ENCODE measurements at regions not wholly inside any gene's neighbourhood (a gene's known extent, or its start where the extent isn't known, plus 50 kb on each side); places are given as distances from the start of the nearest gene placed in this dataset.

GRCh38 chr5:67900514-67900913 is 315.0 kb upstream of the PIK3R1 start:
- no peak for DNase-seq
- Mint-ChIP-seq H3K4me1 (peaks cover 4% of the 10 kb centered on the region in 2 experiments; a peak in 2 of 4 replicates), H3K36me3 (ENCODE audit: insufficient read depth in 1 of 3, low read depth in 3 of 3) (peaks cover 3 to 7% (median 4%) of the 10 kb centered on the region in 3 experiments; a peak in 4 of 7 replicates), H3K4me3 (no peak overlapping the region), H3K27ac (no peak overlapping the region), H3K9me3 (peaks cover 6 to 9% of the 10 kb centered on the region in 2 experiments), H3K27me3 (ENCODE audit: low read depth) (no peaks in the 10 kb centered on the region; the same call in 1 of the 2 replicates)
- Histone ChIP-seq H3K27ac (ENCODE audit: insufficient read length, low read depth, low read length) (no peak overlapping the region), H3K27me3 (ENCODE audit: insufficient read depth, low read length) (no peaks in the 10 kb centered on the region), H3K9me3 (ENCODE audit: control insufficient read depth, low read depth, low read length) (no peaks in the 10 kb centered on the region), H3K56ac (ENCODE audit: insufficient read length, low read depth, low read length) (no peak overlapping the region), H2BK5ac (ENCODE audit: insufficient read length, low read length) (no peak overlapping the region), H3T11ph (ENCODE audit: low read length) (no peak overlapping the region), H2BK15ac (ENCODE audit: low read depth, low read length) (no peak overlapping the region), H2AFZ (ENCODE audit: low read length) (no peak overlapping the region), H3K4me2 (ENCODE audit: insufficient read depth, insufficient read length, low read length) (no peak overlapping the region), H3K9ac (ENCODE audit: extremely low read depth, insufficient read length, low read length) (no peak overlapping the region), H2BK12ac (ENCODE audit: insufficient read length, low read depth, low read length) (no peak overlapping the region), H2BK20ac (ENCODE audit: low read depth, low read length, poor library complexity, severe bottlenecking) (no peak overlapping the region), H3K23me2 (ENCODE audit: insufficient read length, low read depth, low read length, poor library complexity, severe bottlenecking) (no peaks in the 10 kb centered on the region), H2AK5ac (ENCODE audit: insufficient read length, low read length) (no peak overlapping the region), H2BK120ac (ENCODE audit: low read depth, low read length, poor library complexity, severe bottlenecking) (no peak overlapping the region), H3K4me1 (ENCODE audit: insufficient read depth, low read length) (no peaks in the 10 kb centered on the region), H3K79me1 (ENCODE audit: insufficient read depth, low read depth, low read length, poor library complexity, severe bottlenecking) (no peaks in the 10 kb centered on the region), H3K14ac (ENCODE audit: insufficient read depth, low read length) (no peak overlapping the region), H4K8ac (replicated peaks; ENCODE audit: insufficient read length, low read depth, low read length) (no peak overlapping the region), H4K5ac (ENCODE audit: insufficient read length, low read depth, low read length) (no peak overlapping the region), H4K91ac (ENCODE audit: insufficient read length, low read depth, low read length) (no peak overlapping the region), H3K23ac (ENCODE audit: insufficient read length, low read depth, low read length) (no peak overlapping the region), H4K20me1 (ENCODE audit: control insufficient read depth, insufficient read depth, insufficient read length) (no peaks in the 10 kb centered on the region), H3K18ac (ENCODE audit: insufficient read length, low read depth, low read length) (no peak overlapping the region), H3K4ac (ENCODE audit: low read depth, low read length) (no peak overlapping the region), H3K79me2 (ENCODE audit: insufficient read depth, low read length) (no peaks in the 10 kb centered on the region)
- no CpG with 5 or more reads among the region's 6 CpGs for WGBS (ENCODE audit: extremely low coverage, insufficient read length, low lambda C conversion rate)
- TF ChIP-seq CTCF (conservative IDR thresholded peaks at IDR 0.05): no peak
